SIG-M5 treated with dmso at 0.1 percent for 504 hours (cell line): ENCODE measurements at regions not wholly inside any gene's neighbourhood (a gene's known extent, or its start where the extent isn't known, plus 50 kb on each side); places are given as distances from the start of the nearest gene placed in this dataset.
A peak's percentile ranks its signal among the peaks of the same experiment; 100 is the strongest.

Experiments used
- DNase-seq: peaks from one replicate; lab custom pipeline; 2025; ENCODE audit not compliant: unreplicated experiment; lab: John Stamatoyannopoulos, UW

DNA sequence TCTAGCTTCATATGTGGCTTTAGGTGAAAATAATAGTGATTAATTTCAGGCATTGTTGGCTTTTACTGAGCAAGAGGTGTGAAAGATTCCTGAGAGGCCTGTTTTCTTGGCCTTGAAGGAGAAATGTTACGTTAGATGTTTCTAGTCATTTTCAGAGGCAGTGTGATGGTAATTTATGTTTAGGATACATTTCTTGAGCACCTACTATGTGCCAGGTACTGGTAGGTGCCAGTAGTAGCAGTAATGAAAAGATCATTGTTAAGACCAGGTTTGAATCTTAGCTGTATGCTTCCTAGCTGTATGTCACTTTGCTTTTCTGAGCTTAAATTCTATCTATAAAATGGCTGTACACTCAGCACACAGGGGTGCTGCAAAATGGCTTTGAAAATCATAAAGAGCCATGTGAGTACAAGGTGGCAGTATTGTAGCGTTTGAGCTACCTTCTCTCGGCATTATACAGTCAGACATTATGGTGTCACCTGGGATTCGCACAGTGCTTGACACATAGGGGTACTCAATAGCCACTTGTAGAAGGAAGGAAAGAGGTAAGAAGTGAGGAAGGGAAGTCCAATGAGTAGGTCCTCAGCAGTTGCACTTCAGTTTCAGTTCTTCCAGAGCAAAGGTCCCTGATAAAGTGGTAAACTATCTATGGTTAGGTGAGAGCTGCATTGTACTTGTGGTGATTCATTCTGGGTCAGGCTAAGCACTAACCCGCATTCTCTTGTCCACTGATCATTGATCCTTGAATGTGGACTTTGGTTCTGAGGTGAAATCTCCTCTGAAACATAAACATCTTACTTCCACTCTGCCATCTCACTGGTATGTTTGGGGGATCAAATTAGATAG, 166.5 kb upstream of the NR3C1 start:
- DNase-seq: no peak

DNA sequence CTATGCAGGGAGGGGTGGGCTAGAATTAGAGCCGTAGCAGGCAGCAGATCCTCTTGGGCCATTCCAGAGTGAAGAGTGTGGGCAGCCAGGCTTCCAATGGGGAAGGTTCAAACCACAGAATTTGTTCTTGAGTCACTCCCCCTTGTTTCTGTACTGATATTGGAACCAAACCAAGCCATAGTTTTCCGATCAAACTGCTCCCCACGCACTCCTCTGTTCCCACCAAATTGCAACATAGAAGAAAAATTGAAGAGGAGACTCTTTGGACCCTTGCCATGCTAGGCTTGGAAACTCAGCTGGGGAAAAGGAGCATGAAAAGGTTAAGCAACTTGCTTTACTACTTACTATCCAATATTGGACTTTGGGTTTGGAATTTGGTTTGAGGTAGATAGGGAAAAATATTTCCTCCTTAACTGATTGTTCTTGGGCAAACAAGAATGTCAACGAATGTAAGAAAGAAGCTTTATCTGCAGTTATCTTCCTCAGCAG, 165.8 kb upstream of the NR3C1 start:
- no peak for DNase-seq

DNA sequence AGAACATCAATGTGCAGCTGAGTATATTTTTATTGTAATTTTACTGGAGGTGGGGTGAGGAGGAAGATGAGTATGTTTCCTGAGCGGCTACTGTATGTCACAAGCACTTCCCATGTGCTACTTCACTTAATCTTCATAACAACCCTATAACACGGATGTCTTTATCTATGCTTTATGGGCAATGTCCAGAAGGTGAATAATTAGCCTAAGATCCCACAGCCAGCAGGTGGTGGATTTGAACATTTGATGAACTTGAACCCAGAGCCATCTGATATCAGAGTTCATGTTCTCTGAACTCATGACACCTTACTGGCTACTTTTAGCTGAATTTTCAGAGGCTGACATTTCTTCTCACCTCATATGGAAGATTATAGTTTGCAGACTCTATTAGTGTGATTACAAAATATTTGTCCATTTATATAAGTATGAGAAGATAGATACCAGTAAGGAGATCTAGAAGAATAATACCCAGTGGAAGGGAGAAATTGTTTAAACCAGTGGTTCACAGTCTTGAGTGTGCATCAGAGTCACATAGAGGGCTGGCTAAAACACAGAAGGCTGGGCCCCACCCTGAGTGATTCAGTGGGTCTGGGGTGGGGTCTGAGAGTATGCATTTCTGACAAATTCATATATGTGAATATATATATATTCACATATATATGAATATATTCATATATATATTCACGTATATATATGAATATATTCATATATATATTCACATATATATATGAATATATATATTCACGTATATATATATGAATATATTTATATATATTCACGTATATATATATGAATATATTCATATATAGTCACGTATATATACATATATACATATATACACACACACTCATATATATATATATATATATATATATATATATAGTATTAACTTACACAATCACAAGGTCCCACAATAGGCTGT, 164.4 kb upstream of the NR3C1 start:
- DNase-seq: no peak

DNA sequence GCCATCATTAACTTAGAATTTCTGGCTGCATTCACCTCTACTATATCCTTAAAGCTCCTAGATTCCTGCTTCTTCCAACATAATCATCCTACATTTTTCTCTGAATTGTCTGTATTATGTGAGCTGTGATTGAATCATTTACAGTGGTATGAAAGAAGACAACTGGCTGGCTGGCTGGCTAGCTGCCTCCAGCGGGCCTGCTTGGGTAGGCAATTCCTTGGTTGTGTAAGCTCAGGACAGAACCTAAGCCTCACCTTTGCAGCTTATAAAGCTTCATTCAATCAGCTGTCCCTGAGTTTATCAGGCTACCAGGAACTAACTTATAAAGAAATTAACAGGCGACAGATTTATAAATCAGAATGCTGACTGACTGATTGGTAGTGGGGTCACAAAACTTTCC, 162.7 kb upstream of the NR3C1 start:
- no peak for DNase-seq

DNA sequence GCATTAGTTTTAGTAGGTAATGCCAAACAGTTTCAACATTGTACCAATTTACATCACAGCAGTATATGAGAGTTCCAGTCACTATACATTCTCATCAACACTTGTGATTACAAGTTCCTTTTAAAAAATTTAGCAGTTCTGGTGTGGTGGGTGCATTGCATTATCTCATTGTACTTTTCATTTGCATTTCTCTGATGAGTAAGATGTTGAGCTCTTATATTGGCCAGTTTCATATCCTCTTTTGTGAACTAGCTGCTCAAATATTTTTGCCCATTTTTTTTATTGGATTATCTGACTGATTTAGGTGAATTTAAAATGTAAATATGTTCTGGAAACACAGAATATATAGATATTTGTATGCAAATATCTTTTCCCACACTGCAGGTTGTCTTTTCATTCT, 160.9 kb upstream of the NR3C1 start:
- DNase-seq: peak; percentile 94

DNA sequence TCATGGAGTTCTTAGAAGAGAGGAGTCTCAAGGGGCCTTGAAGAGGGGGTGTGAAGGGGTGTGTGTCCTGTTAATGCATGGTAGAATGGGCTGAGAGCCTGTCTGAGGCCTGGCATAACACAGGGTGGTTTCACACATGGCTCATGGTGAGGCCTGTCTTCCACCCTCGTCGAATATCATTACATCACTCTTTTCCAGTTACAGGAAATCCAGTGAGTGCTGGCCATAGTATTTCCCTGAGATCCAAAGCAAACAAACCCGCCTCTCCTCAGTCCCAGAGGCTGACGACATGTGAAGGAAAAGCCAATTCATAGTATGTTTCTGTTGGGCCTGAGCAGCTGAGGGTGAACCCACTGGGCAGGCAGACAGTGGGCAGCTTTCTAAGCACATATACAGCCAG, 159.4 kb upstream of the NR3C1 start:
- DNase-seq: no peak

DNA sequence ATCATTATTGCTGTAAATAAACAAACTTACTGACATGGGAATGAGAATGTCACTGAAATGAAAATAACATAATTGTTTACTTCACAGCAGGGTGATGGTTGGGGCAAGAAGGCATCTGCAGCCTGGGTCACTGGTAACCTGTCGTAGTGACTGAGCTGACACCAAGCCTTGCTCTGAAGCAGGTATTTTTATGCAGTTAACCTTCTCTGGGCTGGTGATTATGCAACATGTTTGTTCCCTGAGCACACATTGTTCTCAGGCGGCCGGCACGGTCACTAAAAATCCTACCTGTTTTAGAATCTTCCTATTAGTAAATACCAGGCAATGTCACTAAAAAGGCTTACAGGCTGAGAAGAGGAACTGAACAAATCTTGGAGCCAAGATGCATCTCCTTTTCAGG, 157.7 kb upstream of the NR3C1 start:
- no peak for DNase-seq

DNA sequence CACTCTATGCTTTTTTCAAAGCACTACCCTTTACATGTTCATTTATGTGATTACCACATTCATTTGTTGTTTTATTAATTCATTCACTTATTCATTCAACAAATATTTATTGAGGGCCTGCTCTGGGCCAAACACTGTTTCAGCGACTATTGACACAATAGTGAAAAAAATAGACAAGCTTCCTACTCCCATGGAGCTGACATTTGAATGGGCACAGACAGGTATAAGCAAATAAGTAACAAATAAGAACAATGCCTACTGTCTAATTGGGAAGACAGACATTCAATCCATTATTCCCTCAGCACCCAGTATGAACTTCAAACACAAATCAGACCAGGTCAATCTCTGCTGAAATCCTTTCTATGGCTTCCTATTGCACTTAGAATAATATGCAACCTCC, 156.9 kb upstream of the NR3C1 start:
- DNase-seq: no peak

DNA sequence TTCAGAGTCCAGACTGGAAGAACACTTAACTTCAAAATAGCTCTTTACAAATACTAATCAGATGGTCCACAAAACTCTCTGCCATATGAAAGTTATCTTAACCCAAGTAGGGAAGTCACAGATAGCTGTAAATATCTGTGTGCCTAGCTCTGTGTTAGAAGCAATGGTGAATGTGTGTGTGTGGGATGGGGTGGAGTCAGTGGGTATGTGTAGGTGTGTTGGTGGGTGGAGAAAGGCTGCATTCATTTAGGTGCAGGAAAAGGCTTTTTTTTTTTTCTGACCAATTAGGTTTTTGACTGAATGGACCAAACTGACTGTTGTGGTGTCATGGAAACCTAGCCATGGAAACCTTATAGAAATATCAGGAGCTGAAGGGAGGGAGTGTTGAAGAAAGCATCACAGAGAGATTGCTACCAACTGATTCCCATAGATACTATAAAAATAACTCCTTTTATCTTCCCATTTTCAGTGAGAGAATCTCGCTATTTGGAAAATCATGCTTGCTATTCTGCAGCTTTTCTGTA, 156.2 kb upstream of the NR3C1 start:
- DNase-seq: no peak

DNA sequence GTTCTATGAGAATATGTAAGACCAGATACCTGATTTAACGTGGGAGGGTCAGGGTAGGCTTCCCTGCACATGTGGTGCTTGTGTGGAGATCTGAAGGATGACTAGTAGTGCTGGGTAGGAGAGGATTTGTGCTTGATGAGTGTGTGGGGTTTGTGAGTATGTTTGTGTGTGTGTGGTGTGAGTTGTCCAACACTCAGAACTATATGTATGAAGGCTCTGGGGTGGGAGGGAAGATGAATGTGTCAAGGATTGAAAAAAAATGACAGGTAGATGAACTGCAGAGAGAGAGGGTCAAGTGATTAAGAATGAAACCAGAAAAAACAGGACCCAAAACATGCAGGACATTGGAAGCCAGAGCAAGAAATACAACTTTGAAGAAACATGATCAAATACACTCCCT, 154.6 kb upstream of the NR3C1 start:
- no peak for DNase-seq

DNA sequence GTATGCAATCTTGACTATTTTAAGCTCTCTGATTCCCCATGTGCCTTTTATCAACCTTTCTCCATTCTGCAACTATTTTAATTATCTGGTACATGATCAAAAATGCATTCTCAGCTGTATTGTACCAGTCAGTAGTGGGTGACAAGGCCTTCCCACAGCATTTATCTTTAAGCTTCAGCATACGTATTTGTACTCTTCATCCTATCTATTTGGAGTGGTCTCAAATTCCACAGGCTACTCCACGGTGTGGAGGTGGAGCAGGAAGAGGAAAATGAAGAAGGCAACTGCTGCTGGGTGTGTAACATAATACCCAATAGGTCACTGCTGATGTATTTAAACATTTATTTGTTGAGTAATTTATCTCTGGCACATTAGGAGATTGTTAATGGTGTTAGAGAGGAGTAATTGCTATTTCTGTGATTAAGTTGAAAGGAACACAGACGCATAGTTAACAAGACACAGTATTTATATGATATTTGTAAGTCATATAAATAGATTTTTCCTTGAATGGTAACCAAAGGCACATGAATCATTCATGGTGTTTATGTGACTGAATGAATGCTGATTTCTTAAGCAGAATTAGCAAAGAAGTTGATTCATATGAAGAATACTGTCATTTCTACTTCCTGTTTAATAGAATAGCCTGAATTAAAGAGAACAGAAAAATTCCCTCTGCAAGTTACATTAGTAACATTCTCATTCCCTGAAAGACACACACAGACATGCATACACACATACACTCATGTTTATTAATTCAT, 153.8 kb upstream of the NR3C1 start:
- no peak for DNase-seq

DNA sequence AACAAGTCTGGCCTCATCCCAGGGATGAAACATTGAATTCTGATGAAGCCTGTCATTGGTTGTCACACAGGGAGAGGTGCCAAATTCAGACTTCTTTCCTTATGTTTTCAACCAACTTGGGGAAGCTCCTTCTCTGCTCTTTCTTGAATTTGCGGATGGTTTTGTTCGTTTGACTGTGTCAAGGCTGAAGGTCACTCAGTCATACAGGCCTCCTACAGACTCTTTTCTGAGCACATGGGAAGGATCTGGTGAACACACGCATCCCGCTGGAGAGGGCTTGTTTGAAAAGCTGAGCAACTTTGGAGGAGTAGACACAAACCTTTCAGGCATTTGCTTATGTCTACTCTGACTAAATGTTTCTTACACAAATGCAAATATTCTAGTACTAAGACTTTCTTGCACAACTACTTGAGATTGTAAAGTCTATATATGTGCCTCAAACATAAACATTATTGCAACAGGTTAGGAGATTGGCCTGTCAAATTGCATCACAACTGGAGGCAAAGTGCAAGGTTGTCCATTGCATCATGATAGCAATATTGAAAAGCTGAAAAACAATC, 151.5 kb upstream of the NR3C1 start:
- DNase-seq: peak; percentile 97

DNA sequence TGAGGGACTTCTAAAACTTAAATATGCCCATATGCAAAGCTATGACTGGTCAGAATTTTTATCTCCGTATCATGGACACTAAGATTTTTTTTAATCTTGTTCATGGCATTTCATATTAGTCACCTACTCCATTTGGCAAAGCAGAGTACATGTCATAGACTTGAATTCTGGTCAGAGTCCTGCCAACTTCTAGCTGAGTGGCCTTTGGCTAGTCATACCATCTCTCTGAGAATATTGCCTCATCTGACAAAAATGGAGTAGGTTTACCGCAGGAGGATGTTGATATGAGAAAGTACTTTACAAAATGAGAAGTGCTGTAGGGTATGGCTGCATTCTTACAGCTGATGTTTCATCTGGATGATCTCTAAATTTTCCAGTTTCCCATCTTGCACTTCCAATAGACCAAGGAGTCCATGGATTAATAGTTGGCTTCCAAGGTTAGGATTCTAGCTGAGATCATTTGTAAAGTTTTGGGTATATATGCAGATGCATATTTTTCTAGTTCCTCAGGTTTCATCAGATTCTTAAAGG, 150.8 kb upstream of the NR3C1 start:
- DNase-seq: peak; percentile 95

DNA sequence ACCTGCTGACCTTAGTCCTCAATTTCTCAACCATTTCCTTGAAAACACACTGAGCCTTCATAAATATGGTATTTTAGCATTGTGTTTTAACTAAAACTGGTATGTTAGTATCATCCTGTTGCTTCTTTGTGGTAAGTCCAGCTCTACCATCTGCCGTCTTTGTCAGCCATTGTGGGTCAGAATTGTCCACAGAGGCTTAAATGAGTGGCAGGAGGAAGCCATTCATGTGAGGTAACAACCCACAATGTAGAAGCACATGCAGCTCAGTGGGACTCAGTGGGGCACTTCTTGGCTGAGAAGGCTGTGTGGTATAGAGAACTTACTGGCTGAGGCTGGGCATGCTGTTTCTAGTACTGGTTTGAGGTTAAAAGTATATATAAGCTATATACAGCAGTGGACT, 149.2 kb upstream of the NR3C1 start:
- DNase-seq: no peak

DNA sequence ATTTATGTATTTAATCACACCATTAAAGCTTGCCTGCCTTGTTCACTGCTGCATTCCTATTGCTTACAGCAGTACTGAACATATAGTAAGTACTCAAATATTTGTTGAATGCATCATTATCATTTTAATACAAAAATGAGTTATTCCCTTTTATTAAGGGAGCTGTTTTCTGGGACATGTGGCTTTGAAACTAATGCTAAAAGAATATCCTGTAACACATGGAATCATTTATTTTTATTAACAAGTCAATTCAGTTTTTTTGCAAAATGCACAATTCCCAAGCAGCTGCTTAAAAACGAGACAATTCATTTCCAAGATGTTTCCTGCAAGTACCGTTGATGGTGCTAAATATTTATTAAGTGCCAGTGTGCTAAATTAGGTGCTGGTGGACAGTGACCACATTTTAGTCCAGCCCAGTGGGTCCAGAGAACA, 148.3 kb upstream of the NR3C1 start:
- no peak for DNase-seq

DNA sequence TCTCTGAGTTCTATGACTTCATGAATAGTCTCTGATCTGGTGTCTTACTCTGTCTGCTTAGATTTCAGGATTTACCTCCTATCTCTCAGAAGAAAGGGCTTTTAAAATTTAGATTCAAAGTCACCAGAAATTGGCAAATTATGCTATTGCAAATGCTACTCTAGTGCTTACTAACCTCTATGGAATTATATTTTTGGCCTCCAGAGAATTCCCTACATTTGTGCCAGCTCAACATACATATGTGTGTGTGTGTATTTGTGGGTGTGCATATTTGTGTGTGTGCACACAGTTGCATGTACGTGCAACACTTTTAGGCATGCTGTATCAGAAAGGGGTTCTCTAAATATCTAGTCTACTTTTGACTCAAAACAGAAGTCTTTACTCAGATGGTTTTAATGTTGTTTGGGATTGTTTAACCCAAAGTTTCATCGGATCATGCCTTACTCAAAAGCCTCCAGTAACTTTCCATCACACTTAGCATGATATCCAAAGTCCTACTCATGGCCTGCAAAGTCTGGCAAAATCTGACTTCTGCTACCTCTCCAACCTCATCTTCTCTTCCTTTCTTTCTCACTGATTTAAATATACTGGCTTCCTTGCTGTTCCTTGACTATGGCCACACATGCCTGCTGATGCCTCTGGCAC, 147.6 kb upstream of the NR3C1 start:
- no peak for DNase-seq

DNA sequence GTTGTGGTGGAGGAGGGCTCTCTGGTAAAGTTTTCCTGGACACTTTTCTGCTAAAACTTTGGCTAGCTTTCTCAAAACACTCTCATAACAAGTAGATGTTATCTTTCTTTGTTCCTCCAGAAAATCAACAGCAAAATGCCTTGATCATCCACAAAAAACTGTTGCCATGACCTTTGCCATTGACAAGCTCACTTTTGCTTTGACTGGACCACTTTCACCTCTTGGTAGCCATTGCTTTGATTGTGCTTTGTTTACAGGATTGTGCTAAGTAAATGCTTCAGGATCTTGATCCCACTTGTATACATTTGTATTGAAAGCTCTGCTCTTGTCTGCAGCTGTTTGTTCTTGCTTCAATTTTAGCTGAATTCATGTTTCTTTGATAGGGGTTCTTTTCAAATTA, 143.9 kb upstream of the NR3C1 start:
- no peak for DNase-seq

DNA sequence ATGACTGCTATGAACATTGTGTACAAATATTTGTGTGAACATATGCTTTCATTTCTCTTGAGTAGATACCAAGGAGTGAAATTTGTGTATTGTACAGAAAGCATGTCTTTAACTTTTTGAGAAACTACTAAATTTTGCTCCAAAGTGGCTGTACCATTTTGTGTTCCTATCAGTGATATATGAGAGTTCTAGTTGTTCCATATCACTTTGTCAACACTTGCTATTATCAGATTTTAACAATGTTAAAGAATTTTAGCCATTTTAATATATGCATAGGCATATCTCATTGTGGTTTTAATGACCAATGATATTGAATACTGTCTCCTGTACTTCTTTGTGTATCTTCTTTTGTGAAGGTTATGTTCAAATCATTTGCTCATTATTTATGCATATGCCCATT, 142.9 kb upstream of the NR3C1 start:
- DNase-seq: no peak

DNA sequence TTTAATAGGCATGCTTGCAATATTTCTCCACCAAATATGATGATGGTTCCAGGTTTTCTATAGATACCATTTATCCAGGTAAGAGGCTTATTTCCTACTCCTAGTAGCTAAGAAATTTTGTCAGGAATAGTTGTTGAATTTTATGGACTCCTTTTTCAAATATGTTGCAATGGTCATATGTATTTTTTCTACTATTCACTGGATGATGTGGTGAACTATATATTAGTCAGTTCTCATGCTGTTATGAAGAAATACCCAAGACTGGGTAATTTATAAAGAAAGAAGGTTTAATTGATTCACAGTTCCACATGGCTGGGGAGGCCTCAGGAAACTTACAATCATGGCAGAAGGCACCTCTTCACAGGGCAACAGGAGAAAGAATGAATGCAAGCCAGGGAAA, 141.1 kb upstream of the NR3C1 start:
- no peak for DNase-seq
